NCI-H2029 (cell line): ENCODE measurements at regions not wholly inside any gene's neighbourhood (a gene's known extent, or its start where the extent isn't known, plus 50 kb on each side); places are given as distances from the start of the nearest gene placed in this dataset.
A peak's percentile ranks its signal among the peaks of the same experiment; 100 is the strongest.

Experiments
- DNase-seq: peaks from one replicate; lab custom pipeline; 2025; lab: John Stamatoyannopoulos, UW

- no peak for DNase-seq
Observed at GRCh38 chr12:103011974-103012763, 54.7 kb downstream of the ASCL1 start.

GRCh38 chr12:103012884-103013283 lies 55.4 kb downstream of the ASCL1 start:
- no peak for DNase-seq

- DNase-seq = no peak
Observed at GRCh38 chr12:103013741-103014300, 56.3 kb downstream of the ASCL1 start.

- DNase-seq = no peak
Observed at GRCh38 chr12:103016381-103016780, 58.9 kb downstream of the ASCL1 start.

DNA sequence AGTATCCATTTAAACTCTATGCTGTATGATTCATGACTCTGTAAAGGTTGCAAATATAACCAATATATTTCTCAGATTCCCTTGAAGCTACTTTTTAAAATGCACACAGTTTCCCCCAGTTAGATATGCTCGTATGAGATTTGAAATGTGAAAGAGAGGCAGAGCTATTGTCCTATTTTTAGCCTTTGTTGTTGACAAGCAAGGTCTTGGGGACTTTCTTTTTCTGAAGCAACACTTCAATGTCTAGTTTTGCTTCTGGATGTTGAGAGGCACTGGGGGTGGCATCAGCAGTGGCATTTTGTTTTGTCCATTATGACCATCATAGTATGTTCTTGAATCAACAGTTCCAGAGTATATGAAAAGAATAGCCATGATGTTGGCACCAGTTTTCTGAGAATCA lies 63.4 kb downstream of the ASCL1 start:
- no peak for DNase-seq

GRCh38 chr12:103021538-103022218 lies 64.2 kb downstream of the ASCL1 start:
- DNase-seq = no peak

GRCh38 chr12:103024650-103025049 lies 67.2 kb downstream of the ASCL1 start:
- DNase-seq = no peak

- peak; percentile 94 for DNase-seq
Observed at GRCh38 chr12:103026643-103027042, 69.2 kb downstream of the ASCL1 start.

GRCh38 chr12:103028881-103029639 lies 71.6 kb downstream of the ASCL1 start:
- no peak for DNase-seq

- no peak for DNase-seq
Observed at GRCh38 chr12:103036581-103037214, 79.2 kb downstream of the ASCL1 start.

DNA sequence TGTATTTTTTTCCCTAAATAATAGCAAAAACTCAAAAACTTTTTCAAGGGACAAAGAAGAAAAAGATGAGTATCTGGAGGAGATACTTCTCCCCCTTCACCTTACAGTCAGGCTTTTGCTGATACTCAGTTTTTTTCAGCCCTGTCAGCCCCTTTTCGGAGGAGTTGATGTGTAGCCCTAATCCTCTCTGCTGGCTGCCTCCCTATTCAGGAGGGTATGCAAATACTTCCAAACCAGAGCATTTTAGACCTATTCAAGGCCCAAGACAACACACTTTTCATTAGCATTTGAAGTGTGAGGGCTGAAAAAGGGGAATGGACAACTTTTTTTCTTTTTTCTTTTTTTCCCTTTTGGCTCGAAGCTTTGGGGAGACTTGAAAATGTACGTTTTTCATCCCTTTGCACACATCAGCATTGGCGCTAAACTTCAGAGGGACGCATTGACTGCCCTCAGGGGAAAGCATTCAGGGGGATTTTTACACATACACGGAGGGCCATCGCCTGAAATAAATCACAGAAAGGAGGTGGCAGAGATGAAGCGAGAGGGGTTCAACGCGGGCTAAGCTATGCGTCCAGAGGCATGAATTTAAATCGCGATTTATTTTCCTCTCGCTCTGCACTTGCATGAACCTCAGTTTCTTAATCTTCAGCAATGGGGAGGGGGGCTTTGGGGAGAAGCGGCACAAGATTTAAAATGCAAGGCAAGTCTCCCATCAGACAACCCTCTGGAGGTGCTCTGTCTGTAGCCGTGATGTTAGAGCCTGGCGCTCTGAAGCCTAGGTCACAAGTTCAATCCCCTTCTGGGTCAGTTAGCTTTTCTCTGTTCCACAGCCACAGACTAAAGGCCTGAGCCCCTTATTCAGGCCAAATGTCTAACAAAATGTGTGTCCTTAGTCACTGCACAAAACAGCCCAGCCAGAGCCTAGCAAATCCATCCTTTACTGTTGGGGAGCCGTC lies 86.3 kb downstream of the ASCL1 start:
- DNase-seq = no peak

- DNase-seq = no peak
Observed at GRCh38 chr12:103046154-103046553, 88.7 kb downstream of the ASCL1 start.

DNA sequence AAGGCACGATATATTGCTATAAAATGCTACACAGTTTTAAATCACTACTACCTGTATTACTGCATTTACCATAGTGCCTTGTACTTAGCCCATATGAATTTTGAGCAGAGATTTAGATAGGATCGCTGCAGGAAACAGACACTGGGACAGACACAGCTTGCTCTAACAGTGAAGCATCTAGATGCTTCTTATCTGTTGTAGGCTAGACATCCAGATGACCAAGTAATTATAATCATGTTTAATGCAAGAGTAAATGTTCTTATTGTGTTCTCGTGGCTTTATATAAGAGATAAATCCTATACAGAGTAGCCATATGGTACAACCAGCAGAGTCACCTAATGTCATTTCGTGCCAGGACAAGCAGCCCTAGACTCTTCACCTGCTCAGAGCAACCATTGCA lies 92.8 kb downstream of the ASCL1 start:
- no peak for DNase-seq

- DNase-seq = no peak
Observed at GRCh38 chr12:103053089-103053488, 95.6 kb downstream of the ASCL1 start.

DNA sequence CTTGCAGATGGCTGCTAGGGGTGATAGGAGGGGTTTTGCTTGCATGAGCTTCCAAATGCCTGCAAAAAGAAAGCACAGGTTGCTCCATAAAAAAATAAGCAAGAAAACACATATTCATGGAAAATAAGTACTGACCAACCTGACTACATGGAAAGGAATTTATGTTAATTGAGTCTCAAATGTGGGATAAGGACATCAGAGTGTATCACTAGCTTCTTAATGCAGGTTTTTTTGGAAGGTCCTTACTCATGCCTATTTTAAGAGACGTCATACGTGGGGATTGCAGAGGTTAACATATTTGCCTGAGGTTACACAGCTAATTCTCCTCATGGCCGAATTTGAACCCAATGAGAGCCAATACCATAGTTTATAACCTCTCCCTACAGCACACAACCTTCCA lies 116.2 kb downstream of the ASCL1 start:
- no peak for DNase-seq

GRCh38 chr12:103075848-103076247 lies 118.4 kb downstream of the ASCL1 start:
- DNase-seq = no peak

- DNase-seq = no peak
Observed at GRCh38 chr12:103077108-103077773, 119.8 kb downstream of the ASCL1 start.

- no peak for DNase-seq
Observed at GRCh38 chr12:103085541-103085940, 128.1 kb downstream of the ASCL1 start.

- DNase-seq = no peak
Observed at GRCh38 chr12:103086471-103086870, 129.0 kb downstream of the ASCL1 start.

DNA sequence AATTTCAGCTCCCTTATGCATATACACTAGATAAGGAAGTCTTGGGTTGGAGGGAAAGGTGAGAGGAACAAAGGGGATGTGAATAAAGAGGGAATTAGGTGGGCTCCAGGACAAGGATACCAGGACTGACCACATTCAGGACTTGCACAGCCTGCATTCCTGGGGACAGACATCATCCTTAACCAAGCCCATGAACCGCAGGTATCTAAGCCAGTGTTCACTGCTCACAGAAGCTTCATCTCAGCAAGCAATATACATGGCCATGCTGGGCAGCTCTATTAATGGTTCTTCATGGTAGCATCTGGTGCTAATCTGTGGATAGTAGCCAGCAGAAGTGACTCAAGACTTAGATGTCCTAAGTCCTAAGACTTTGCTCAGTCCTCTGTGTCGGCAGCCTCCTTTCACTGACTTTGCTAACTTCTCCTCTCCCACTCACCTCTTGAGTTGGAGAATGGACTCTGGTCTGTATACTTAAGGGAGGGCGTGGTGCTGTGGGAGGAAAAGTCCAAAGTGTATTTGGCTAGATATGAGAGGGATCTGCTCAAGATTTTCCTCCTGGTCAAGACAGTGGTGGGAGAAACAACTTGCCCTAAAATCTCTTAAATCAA lies 136.1 kb downstream of the ASCL1 start:
- no peak for DNase-seq
